ENCODE measurements at regions not wholly inside any gene's neighbourhood (a gene's known extent, or its start where the extent isn't known, plus 50 kb on each side); places are given as distances from the start of the nearest gene placed in this dataset.

DNA sequence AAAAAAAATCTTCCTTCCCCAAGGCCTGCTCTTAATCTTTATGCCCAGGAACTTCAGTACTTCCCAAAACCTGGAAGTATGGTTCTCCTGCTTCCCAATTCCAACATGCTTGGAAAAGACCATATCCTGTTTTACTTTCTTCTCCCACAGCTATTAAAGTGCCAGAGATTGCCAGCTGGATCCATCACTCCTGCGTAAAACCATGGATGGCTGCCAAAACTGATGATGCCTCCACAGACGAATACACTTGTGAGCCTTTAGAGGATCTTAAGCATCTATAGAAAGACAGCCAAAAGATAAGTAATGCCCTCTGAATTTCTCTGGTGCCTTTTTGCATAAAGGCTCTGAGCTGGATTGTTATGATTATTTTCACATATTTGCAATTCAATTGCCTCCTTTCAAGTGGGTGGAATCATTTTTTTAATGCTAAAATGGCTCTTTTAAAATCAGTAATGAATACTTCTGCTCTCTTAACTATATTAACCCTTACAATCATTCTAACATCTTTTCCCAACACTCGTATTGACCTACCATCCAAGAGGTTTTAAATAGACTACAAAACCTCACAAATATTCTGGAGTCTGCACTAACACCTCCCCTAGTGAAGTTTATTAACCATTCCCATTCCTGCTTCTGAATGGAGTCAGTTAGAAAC, 1807.8 kb downstream of the BRINP3 start:
- no peak overlapping the region for H3K27ac ChIP-seq (ENCODE audit: low read depth)
- peak overlapping the region; percentile 51 for H3K4me2 ChIP-seq
- no peaks in the 10 kb centered on the region for H4K20me1 ChIP-seq (replicated peaks; ENCODE audit: insufficient read depth)
- H3F3A ChIP-seq (replicated peaks; ENCODE audit: low read depth): no peaks in the 10 kb centered on the region
- Mint-ChIP-seq H3K27me3 (ENCODE audit: insufficient read depth, low read depth, poor library complexity) (peaks cover 3% of the 10 kb centered on the region), H3K36me3 (ENCODE audit: low read depth) (peaks cover 21% of the 10 kb centered on the region; the same call in 2 of the 3 replicates), H3K9me3 (peaks cover 3% of the 10 kb centered on the region), H3K4me1 (peaks cover 30% of the 10 kb centered on the region), H3K27ac (no peak overlapping the region; the same call in 1 of the 2 replicates), H3K4me3 (no peak overlapping the region; the same call in 2 of the 3 replicates)
- no peak overlapping the region for H2AFZ ChIP-seq
- ATAC-seq (no peak), DNase-seq (ENCODE audit: low spot score) (no peak)
- no peaks in the 10 kb centered on the region for H3K79me2 ChIP-seq (replicated peaks; ENCODE audit: insufficient read depth)
- TF ChIP-seq ETS1 (IDR thresholded peaks at IDR 0.05): no peak
- TF ChIP-seq ZNF462 (CRISPR knock-in tag; IDR thresholded peaks at IDR 0.05): peak; percentile 53; the same call in 1 of the 2 replicates
- TF ChIP-seq NANOG (IDR thresholded peaks at IDR 0.05; ENCODE audit: borderline replicate concordance): peak; percentile 65; the same call in 1 of the 2 replicates
- TF ChIP-seq ZNF331 (CRISPR knock-in tag; IDR thresholded peaks at IDR 0.05; ENCODE audit: low read depth): no peak
- TF ChIP-seq CREB1 (CRISPR knock-in tag; IDR thresholded peaks at IDR 0.05; ENCODE audit: low read depth): no peak
- TF ChIP-seq POLR2AphosphoS5 (IDR thresholded peaks at IDR 0.05; ENCODE audit: low read depth): no peak
- no peak for TF ChIP-seq STAT1 (IDR thresholded peaks at IDR 0.05; ENCODE audit: unreplicated experiment)
- TF ChIP-seq ZNF114 (CRISPR knock-in tag; IDR thresholded peaks at IDR 0.05): no peak
- TF ChIP-seq EZH2phosphoT487 (IDR thresholded peaks at IDR 0.05; ENCODE audit: unreplicated experiment): no peak
- H3K4me1 ChIP-seq (ENCODE audit: insufficient read depth): peaks cover 13% of the 10 kb centered on the region
- H3K36me3 ChIP-seq (ENCODE audit: insufficient read depth): no peaks in the 10 kb centered on the region
- H3K9me2 ChIP-seq (ENCODE audit: insufficient read depth): peaks cover 40% of the 10 kb centered on the region
- H3K27me3 ChIP-seq (ENCODE audit: insufficient read depth): no peaks in the 10 kb centered on the region
- H3K4me3 ChIP-seq: no peak overlapping the region

Measured in GM23338 (cell line).